HG02938 (cell line): ENCODE measurements at regions not wholly inside any gene's neighbourhood (a gene's known extent, or its start where the extent isn't known, plus 50 kb on each side); places are given as distances from the start of the nearest gene placed in this dataset.
A peak's percentile ranks its signal among the peaks of the same experiment; 100 is the strongest.

ENCODE experiments used
- ATAC-seq: cut with Tn5 transposase; IDR thresholded peaks from one replicate; pipeline ENCODE4 v1.9.1; 2021; ENCODE audit warnings: mild to moderate bottlenecking, moderate library complexity; ENCODE audit not compliant: unreplicated experiment

- no peak for ATAC-seq
Observed at GRCh38 chr13:80284290-80284689, 56.6 kb downstream of the SPRY2 start.

- ATAC-seq: no peak
Observed at GRCh38 chr13:80278706-80279105, 62.2 kb downstream of the SPRY2 start.

- ATAC-seq: no peak
Observed at GRCh38 chr13:80276371-80277289, 64.3 kb downstream of the SPRY2 start.

- ATAC-seq: no peak
Observed at GRCh38 chr13:80274643-80275042, 66.3 kb downstream of the SPRY2 start.

- ATAC-seq: no peak
Observed at GRCh38 chr13:80273718-80274117, 67.2 kb downstream of the SPRY2 start.

- no peak for ATAC-seq
Observed at GRCh38 chr13:80265348-80265747, 75.6 kb downstream of the SPRY2 start.

GRCh38 chr13:80263745-80264513 lies 77.0 kb downstream of the SPRY2 start:
- ATAC-seq: no peak

GRCh38 chr13:80262051-80262695 lies 78.8 kb downstream of the SPRY2 start:
- ATAC-seq: no peak

- peak; percentile 75 for ATAC-seq
Observed at GRCh38 chr13:80259159-80259558, 81.8 kb downstream of the SPRY2 start.

- ATAC-seq: no peak
Observed at GRCh38 chr13:80256352-80256932, 84.5 kb downstream of the SPRY2 start.

- no peak for ATAC-seq
Observed at GRCh38 chr13:80255946-80256345, 85.0 kb downstream of the SPRY2 start.

GRCh38 chr13:80251403-80251802 lies 89.5 kb downstream of the SPRY2 start:
- no peak for ATAC-seq

- no peak for ATAC-seq
Observed at GRCh38 chr13:80250213-80250810, 90.6 kb downstream of the SPRY2 start.

GRCh38 chr13:80249516-80250212 lies 91.3 kb downstream of the SPRY2 start:
- ATAC-seq: no peak

- ATAC-seq: no peak
Observed at GRCh38 chr13:80245162-80245733, 95.7 kb downstream of the SPRY2 start.

- no peak for ATAC-seq
Observed at GRCh38 chr13:80244574-80244973, 96.4 kb downstream of the SPRY2 start.

GRCh38 chr13:80242728-80243427 lies 98.0 kb downstream of the SPRY2 start:
- ATAC-seq: no peak

- no peak for ATAC-seq
Observed at GRCh38 chr13:80239571-80240255, 101.2 kb downstream of the SPRY2 start.

- ATAC-seq: no peak
Observed at GRCh38 chr13:80239116-80239515, 101.8 kb downstream of the SPRY2 start.
